Esophagus mucosa (tissue), 1 donor: ENCODE measurements at regions not wholly inside any gene's neighbourhood (a gene's known extent, or its start where the extent isn't known, plus 50 kb on each side); places are given as distances from the start of the nearest gene placed in this dataset.

ENCODE experiments used
- ATAC-seq: fragments of 200-7000 bp; cut with Tn5 transposase; one replicate; pipeline ENCODE4 v1.9.1; 2020
- donor health status: DM: yes; HTN: yes; CAD: no.

DNA sequence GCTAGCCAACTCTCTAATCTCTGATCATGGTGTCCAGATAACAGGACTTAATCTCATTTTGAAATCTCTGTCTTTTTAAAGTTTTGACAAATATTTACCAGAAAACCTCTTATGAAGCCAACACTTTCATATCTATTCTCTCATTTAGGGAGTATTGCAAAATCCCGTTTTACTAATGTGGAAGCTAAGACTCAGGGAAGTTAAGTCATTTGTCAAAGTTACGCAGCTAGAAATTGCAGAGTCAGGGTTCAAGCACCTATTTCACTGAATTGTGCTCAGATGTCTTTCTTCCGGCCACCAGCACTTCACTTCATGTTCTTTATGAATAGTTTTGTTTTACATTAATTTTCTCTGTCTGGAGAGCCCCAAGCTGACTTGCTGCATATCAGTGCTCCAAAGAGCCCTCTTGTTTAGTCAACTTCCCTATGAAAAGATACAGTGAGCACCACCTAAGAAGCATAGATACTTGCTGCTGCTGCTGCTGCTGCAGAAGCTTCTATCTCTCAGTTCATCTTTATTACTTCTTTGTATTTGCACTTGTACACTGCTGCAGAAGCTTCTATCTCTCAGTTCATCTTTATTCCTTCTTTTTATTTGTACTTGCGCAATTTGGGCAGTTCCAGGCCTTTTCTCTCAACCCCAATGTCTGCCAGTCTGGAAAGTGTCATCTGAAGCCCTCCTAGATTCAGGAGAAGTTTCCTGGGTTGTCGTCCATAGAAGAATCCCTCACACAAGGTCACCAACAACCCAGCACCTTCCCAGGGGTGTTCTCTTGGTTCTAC lies 329.7 kb downstream of the MAFB start:
- no peak for ATAC-seq

DNA sequence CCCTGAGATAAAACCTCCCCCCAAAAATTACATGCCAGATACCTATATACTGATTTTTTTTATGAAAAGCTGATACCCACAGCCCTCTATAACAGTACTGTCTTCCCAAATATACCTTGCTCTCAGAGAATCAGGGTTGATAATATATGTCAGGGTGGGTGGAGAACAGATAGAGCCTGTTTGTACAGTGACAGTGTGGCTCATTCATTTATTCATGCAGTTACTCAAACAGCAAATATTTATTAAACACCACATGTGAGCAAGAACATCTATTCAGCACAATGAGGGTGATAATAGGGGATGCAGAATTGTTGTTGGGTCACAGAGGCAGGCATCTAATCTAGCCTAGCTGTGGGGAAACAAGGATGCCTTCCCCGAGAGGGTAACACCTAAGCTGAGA lies 334.2 kb downstream of the MAFB start:
- no peak for ATAC-seq

- ATAC-seq, result no peak
Observed at GRCh38 chr20:40343390-40343789, 345.6 kb downstream of the MAFB start.

- no peak for ATAC-seq
Observed at GRCh38 chr20:40341561-40341960, 347.5 kb downstream of the MAFB start.

GRCh38 chr20:40339661-40340449 lies 349.2 kb downstream of the MAFB start:
- ATAC-seq, result peak; percentile 18

DNA sequence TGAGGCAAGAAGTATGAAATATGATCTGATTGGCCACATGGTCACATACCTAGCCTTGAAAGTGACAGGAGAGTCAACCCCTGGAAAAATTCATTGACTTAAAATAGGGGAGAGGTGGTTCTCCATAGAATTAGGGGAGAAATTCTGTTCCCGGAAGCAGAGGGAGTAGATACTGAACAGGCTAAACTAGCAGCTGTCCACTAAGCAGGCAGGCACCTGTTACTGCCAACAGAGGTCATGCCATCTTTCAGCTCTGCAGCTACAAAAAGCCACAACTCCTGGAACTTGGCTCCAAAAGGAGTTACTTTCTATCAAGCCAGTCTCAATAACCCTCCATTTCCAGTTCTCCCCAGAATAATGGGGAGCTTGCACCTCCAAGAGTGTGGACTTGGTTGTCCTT lies 352.5 kb downstream of the MAFB start:
- ATAC-seq, result no peak

GRCh38 chr20:40335901-40336351 lies 353.1 kb downstream of the MAFB start:
- no peak for ATAC-seq

GRCh38 chr20:40335437-40335836 lies 353.6 kb downstream of the MAFB start:
- ATAC-seq, result no peak

- no peak for ATAC-seq
Observed at GRCh38 chr20:40333591-40333990, 355.4 kb downstream of the MAFB start.

- peak; percentile 86 for ATAC-seq
Observed at GRCh38 chr20:40331807-40332560, 357.1 kb downstream of the MAFB start.

- ATAC-seq, result no peak
Observed at GRCh38 chr20:40331249-40331648, 357.8 kb downstream of the MAFB start.

DNA sequence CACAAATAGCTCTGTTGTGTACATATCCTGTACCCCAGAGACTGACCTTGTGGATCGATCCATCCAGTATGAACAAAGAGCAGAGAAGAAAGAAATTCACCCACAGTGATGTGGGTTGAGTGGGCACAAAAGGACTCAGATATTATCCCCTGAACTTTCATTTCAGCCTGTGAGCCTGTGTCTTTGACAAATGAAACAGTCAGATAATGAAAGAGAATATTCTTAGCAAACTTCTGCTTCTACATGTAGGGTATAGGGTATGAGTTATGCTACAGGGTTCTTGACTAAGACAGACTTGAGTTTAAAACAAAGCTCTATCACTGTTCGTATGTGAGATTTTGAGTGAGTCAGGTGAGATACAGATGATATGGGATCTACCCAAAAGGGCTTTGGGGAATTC lies 359.7 kb downstream of the MAFB start:
- no peak for ATAC-seq

DNA sequence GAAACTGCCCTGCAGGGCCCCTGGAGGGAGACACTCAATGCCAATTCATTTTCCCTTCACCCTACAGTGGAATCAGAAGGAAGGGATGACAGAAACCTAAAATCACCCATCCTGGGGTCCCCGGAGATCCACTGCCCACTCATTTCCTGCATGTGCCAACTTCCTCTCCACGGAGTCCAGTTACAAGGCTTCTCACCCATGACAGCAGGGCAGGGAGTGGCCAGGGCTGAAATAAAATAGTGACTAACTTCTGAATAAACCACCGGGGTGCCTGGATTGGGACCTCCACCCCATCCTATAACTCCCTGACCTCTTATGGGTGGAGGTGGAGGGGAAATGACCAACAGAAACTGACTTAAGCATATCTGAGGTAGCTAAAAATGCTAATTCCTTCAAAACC lies 362.3 kb downstream of the MAFB start:
- no peak for ATAC-seq

- no peak for ATAC-seq
Observed at GRCh38 chr20:40325006-40325568, 363.9 kb downstream of the MAFB start.

GRCh38 chr20:40323361-40323794 lies 365.7 kb downstream of the MAFB start:
- peak; percentile 99 for ATAC-seq

- ATAC-seq, result no peak
Observed at GRCh38 chr20:40322941-40323340, 366.1 kb downstream of the MAFB start.

DNA sequence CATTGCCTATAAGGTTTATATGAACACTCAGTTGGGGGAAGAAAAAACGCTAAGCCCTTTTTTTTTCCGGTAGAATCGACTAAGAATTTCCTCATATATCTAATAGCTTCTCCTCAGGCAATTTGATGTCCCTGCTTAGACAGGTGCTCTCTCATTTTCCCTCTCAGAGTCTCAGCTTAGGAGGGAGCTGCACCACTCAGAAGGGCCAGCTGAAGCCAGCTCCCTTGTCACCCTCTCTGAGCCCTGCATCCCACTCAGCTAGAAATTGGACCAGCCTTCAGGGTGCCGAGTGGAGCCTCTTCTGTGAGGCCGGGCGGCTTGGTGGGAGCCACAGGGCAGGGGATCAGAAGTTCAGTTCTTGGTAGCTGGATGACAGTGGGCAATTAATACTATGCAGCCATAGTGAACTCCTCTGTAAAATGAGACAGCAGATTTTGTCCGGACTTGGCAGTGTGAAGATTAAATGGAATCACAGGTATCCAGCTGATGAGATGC lies 368.5 kb downstream of the MAFB start:
- no peak for ATAC-seq

- ATAC-seq, result no peak
Observed at GRCh38 chr20:40319741-40320516, 369.1 kb downstream of the MAFB start.

- ATAC-seq, result peak; percentile 27
Observed at GRCh38 chr20:40319056-40319455, 370.0 kb downstream of the MAFB start.

DNA sequence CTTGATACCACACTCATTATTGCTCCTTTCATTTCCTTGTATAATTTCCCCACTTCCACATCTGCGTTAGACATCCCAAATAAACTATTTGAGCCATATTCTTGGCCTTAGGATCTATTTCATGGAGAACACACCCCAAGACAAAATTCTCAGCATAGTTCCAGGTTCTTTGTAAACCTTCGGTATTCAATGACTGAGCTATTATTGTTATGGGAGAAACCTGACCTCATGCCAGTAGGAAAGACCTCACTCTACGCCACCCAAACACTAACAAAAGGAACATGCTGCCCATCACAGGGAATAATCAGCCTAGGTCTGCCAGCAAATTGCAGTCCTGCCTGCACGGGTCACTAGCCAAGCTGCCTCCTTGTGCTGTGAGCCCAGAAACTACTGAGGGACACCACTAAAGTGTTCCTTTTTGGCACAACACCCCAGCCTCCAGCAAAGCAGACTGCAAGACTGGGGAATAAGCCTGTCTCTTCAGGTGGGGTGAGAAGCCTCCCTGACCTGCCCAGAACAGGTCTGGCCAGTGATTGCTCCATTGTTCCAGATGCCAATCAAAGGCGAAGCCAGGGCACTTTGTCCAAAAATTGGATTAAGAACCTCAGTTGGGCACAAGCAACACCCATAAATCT lies 371.8 kb downstream of the MAFB start:
- peak; percentile 92 for ATAC-seq

GRCh38 chr20:40314278-40314677 lies 374.8 kb downstream of the MAFB start:
- no peak for ATAC-seq
